Activated T-cell treated with anti-CD3 and anti-CD28 coated beads for 1 hour (primary cell): ENCODE measurements at regions not wholly inside any gene's neighbourhood (a gene's known extent, or its start where the extent isn't known, plus 50 kb on each side); places are given as distances from the start of the nearest gene placed in this dataset.

ENCODE experiments used
- DNase-seq: peaks from one replicate; pipeline ENCODE4 v3.0.0-alpha.2; 2020; ENCODE audit warnings: low read depth

- no peak for DNase-seq
These were observed 79.1 kb upstream of the ALDH1B1 start for GRCh38 chr9:38313421-38313820.

- no peak for DNase-seq
These were observed 80.1 kb upstream of the ALDH1B1 start for GRCh38 chr9:38312406-38312805.

GRCh38 chr9:38311382-38312270 lies 80.9 kb upstream of the ALDH1B1 start:
- DNase-seq, result no peak

- DNase-seq, result no peak
These were observed 82.9 kb upstream of the ALDH1B1 start for GRCh38 chr9:38309324-38310195.

GRCh38 chr9:38308136-38308535 lies 84.4 kb upstream of the ALDH1B1 start:
- DNase-seq, result no peak

GRCh38 chr9:38306899-38307298 lies 85.6 kb upstream of the ALDH1B1 start:
- DNase-seq, result no peak

- no peak for DNase-seq
These were observed 86.9 kb upstream of the ALDH1B1 start for GRCh38 chr9:38305582-38305981.

- DNase-seq, result no peak
These were observed 91.0 kb upstream of the ALDH1B1 start for GRCh38 chr9:38301376-38302106.

GRCh38 chr9:38299856-38300255 lies 92.6 kb upstream of the ALDH1B1 start:
- no peak for DNase-seq

- no peak for DNase-seq
These were observed 93.6 kb upstream of the ALDH1B1 start for GRCh38 chr9:38298904-38299303.

GRCh38 chr9:38298503-38298902 lies 94.0 kb upstream of the ALDH1B1 start:
- DNase-seq, result no peak

GRCh38 chr9:38296807-38297206 lies 95.7 kb upstream of the ALDH1B1 start:
- DNase-seq, result no peak

- DNase-seq, result no peak
These were observed 96.7 kb upstream of the ALDH1B1 start for GRCh38 chr9:38295764-38296163.

- DNase-seq, result no peak
These were observed 98.1 kb upstream of the ALDH1B1 start for GRCh38 chr9:38294220-38294960.

- DNase-seq, result no peak
These were observed 99.5 kb upstream of the ALDH1B1 start for GRCh38 chr9:38293022-38293421.

- DNase-seq, result no peak
These were observed 100.0 kb upstream of the ALDH1B1 start for GRCh38 chr9:38292480-38292879.

GRCh38 chr9:38289866-38290245 lies 102.6 kb upstream of the ALDH1B1 start:
- DNase-seq, result no peak

GRCh38 chr9:38289236-38289865 lies 103.2 kb upstream of the ALDH1B1 start:
- no peak for DNase-seq

GRCh38 chr9:38288502-38288901 lies 104.0 kb upstream of the ALDH1B1 start:
- DNase-seq, result no peak

GRCh38 chr9:38287420-38287985 lies 105.0 kb upstream of the ALDH1B1 start:
- DNase-seq, result no peak

- no peak for DNase-seq
These were observed 105.7 kb upstream of the ALDH1B1 start for GRCh38 chr9:38286766-38287165.
